ENCODE measurements at regions not wholly inside any gene's neighbourhood (a gene's known extent, or its start where the extent isn't known, plus 50 kb on each side); places are given as distances from the start of the nearest gene placed in this dataset.

- Histone ChIP-seq H3K9me3 (ENCODE audit: severe bottlenecking) (no peaks in the 10 kb centered on the region), H3K4me3 (ENCODE audit: severe bottlenecking) (no peak overlapping the region), H3K4me1 (ENCODE audit: insufficient read depth, poor library complexity, severe bottlenecking) (no peaks in the 10 kb centered on the region), H3K27me3 (ENCODE audit: insufficient read depth, poor library complexity, severe bottlenecking) (no peaks in the 10 kb centered on the region), H3K27ac (ENCODE audit: poor library complexity, severe bottlenecking) (no peak overlapping the region), H3K36me3 (ENCODE audit: low read depth) (no peaks in the 10 kb centered on the region)
- peak; percentile 1 for TF ChIP-seq CTCF (IDR thresholded peaks at IDR 0.05; ENCODE audit: poor library complexity, severe bottlenecking)
- DNase-seq (ENCODE audit: low spot score) (no peak), ATAC-seq (ENCODE audit: low read depth) (no peak)
These were observed 184.1 kb downstream of the DIRAS2 start for GRCh38 chr9:90458485-90458884.

GRCh38 chr9:90459321-90459720 lies 183.3 kb downstream of the DIRAS2 start:
- Histone ChIP-seq H3K9me3 (ENCODE audit: severe bottlenecking) (no peaks in the 10 kb centered on the region), H3K4me1 (ENCODE audit: insufficient read depth, poor library complexity, severe bottlenecking) (no peaks in the 10 kb centered on the region), H3K27ac (ENCODE audit: poor library complexity, severe bottlenecking) (no peak overlapping the region), H3K4me3 (ENCODE audit: severe bottlenecking) (no peak overlapping the region), H3K36me3 (ENCODE audit: low read depth) (no peaks in the 10 kb centered on the region), H3K27me3 (ENCODE audit: insufficient read depth, poor library complexity, severe bottlenecking) (no peaks in the 10 kb centered on the region)
- DNase-seq (ENCODE audit: low spot score) (no peak), ATAC-seq (ENCODE audit: low read depth) (no peak)
- no peak for TF ChIP-seq CTCF (IDR thresholded peaks at IDR 0.05; ENCODE audit: poor library complexity, severe bottlenecking)

- no peak overlapping the region for H3K27ac ChIP-seq (ENCODE audit: poor library complexity, severe bottlenecking)
- no peaks in the 10 kb centered on the region for H3K4me1 ChIP-seq (ENCODE audit: insufficient read depth, poor library complexity, severe bottlenecking)
- no peaks in the 10 kb centered on the region for H3K9me3 ChIP-seq (ENCODE audit: severe bottlenecking)
- DNase-seq (ENCODE audit: low spot score) (no peak), ATAC-seq (ENCODE audit: low read depth) (no peak)
- H3K27me3 ChIP-seq (ENCODE audit: insufficient read depth, poor library complexity, severe bottlenecking), result no peaks in the 10 kb centered on the region
- H3K4me3 ChIP-seq (ENCODE audit: severe bottlenecking), result no peak overlapping the region
- no peaks in the 10 kb centered on the region for H3K36me3 ChIP-seq (ENCODE audit: low read depth)
- TF ChIP-seq CTCF (IDR thresholded peaks at IDR 0.05; ENCODE audit: poor library complexity, severe bottlenecking), result no peak
These were observed 182.4 kb downstream of the DIRAS2 start for GRCh38 chr9:90460220-90460619.

- no peak overlapping the region for H3K4me3 ChIP-seq (ENCODE audit: severe bottlenecking)
- no peaks in the 10 kb centered on the region for H3K27me3 ChIP-seq (ENCODE audit: insufficient read depth, poor library complexity, severe bottlenecking)
- H3K36me3 ChIP-seq (ENCODE audit: low read depth), result no peaks in the 10 kb centered on the region
- no peak for TF ChIP-seq CTCF (IDR thresholded peaks at IDR 0.05; ENCODE audit: poor library complexity, severe bottlenecking)
- no peaks in the 10 kb centered on the region for H3K4me1 ChIP-seq (ENCODE audit: insufficient read depth, poor library complexity, severe bottlenecking)
- DNase-seq (ENCODE audit: low spot score) (no peak), ATAC-seq (ENCODE audit: low read depth) (no peak)
- no peak overlapping the region for H3K27ac ChIP-seq (ENCODE audit: poor library complexity, severe bottlenecking)
- H3K9me3 ChIP-seq (ENCODE audit: severe bottlenecking), result no peaks in the 10 kb centered on the region
These were observed 177.6 kb downstream of the DIRAS2 start for GRCh38 chr9:90464978-90465377.

- H3K4me1 ChIP-seq (ENCODE audit: insufficient read depth, poor library complexity, severe bottlenecking), result no peaks in the 10 kb centered on the region
- no peak for TF ChIP-seq CTCF (IDR thresholded peaks at IDR 0.05; ENCODE audit: poor library complexity, severe bottlenecking)
- no peak overlapping the region for H3K27ac ChIP-seq (ENCODE audit: poor library complexity, severe bottlenecking)
- DNase-seq (ENCODE audit: low spot score), result no peak
- no peaks in the 10 kb centered on the region for H3K9me3 ChIP-seq (ENCODE audit: severe bottlenecking)
- no peaks in the 10 kb centered on the region for H3K36me3 ChIP-seq (ENCODE audit: low read depth)
- H3K4me3 ChIP-seq (ENCODE audit: severe bottlenecking), result no peak overlapping the region
- ATAC-seq (ENCODE audit: low read depth), result no peak
- H3K27me3 ChIP-seq (ENCODE audit: insufficient read depth, poor library complexity, severe bottlenecking), result no peaks in the 10 kb centered on the region
These were observed 176.2 kb downstream of the DIRAS2 start for GRCh38 chr9:90466441-90466840.
